Tibial nerve (tissue), 3 donors: ENCODE measurements at regions not wholly inside any gene's neighbourhood (a gene's known extent, or its start where the extent isn't known, plus 50 kb on each side); places are given as distances from the start of the nearest gene placed in this dataset.

Experiments
- POLR2A ChIP-seq, 2 donors: fragments of 450-650 bp; IDR thresholded peaks; one replicate each; pipeline ENCODE4 v1.6.1; 2017; ENCODE audit warnings: antibody characterized with exemption in 2 of 2, mild to moderate bottlenecking in 2 of 2, moderate library complexity in 2 of 2
- TF ChIP-seq, protein P1 (sequence below), 5 experiments: fragments of 200-600 bp in 3 of 5; fragments of 450-650 bp in 2 of 5; sonication (generic) in 3 of 5; IDR thresholded peaks; one replicate each; pipeline ENCODE4 v1.5.1; 2016 to 2019; ENCODE audit warnings: antibody characterized with exemption in 5 of 5, mild to moderate bottlenecking in 3 of 5, moderate library complexity in 2 of 5

GRCh38 chr12:105725054-105725453 lies 394.6 kb downstream of the C12orf75 start:
- TF ChIP-seq, protein P1, sequence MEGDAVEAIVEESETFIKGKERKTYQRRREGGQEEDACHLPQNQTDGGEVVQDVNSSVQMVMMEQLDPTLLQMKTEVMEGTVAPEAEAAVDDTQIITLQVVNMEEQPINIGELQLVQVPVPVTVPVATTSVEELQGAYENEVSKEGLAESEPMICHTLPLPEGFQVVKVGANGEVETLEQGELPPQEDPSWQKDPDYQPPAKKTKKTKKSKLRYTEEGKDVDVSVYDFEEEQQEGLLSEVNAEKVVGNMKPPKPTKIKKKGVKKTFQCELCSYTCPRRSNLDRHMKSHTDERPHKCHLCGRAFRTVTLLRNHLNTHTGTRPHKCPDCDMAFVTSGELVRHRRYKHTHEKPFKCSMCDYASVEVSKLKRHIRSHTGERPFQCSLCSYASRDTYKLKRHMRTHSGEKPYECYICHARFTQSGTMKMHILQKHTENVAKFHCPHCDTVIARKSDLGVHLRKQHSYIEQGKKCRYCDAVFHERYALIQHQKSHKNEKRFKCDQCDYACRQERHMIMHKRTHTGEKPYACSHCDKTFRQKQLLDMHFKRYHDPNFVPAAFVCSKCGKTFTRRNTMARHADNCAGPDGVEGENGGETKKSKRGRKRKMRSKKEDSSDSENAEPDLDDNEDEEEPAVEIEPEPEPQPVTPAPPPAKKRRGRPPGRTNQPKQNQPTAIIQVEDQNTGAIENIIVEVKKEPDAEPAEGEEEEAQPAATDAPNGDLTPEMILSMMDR (IDR thresholded peaks at IDR 0.05) = no peak
- no peak for TF ChIP-seq POLR2A (IDR thresholded peaks at IDR 0.05)
